ENCODE measurements at regions not wholly inside any gene's neighbourhood (a gene's known extent, or its start where the extent isn't known, plus 50 kb on each side); places are given as distances from the start of the nearest gene placed in this dataset.

GRCh38 chr16:54697677-54698076 lies 233.0 kb upstream of the IRX5 start:
- TF ChIP-seq CTCF (IDR thresholded peaks at IDR 0.05) = no peak
- no peak for TF ChIP-seq ZFX (IDR thresholded peaks at IDR 0.05; ENCODE audit: borderline replicate concordance)
- H3K27ac ChIP-seq = no peak overlapping the region

GRCh38 chr16:54696970-54697369 lies 233.7 kb upstream of the IRX5 start:
- TF ChIP-seq CTCF (IDR thresholded peaks at IDR 0.05) (no peak), ZFX (IDR thresholded peaks at IDR 0.05; ENCODE audit: borderline replicate concordance) (no peak)
- H3K27ac ChIP-seq = no peak overlapping the region

- TF ChIP-seq ZFX (IDR thresholded peaks at IDR 0.05; ENCODE audit: borderline replicate concordance) = no peak
- no peak for TF ChIP-seq CTCF (IDR thresholded peaks at IDR 0.05)
- no peak overlapping the region for H3K27ac ChIP-seq
Observed at GRCh38 chr16:54696522-54696921, 234.1 kb upstream of the IRX5 start.

- no peak overlapping the region for H3K27ac ChIP-seq
- TF ChIP-seq CTCF (IDR thresholded peaks at IDR 0.05) (no peak), ZFX (IDR thresholded peaks at IDR 0.05; ENCODE audit: borderline replicate concordance) (no peak)
Observed at GRCh38 chr16:54694651-54695050, 236.0 kb upstream of the IRX5 start.

GRCh38 chr16:54693864-54694263 lies 236.8 kb upstream of the IRX5 start:
- H3K27ac ChIP-seq = no peak overlapping the region
- TF ChIP-seq ZFX (IDR thresholded peaks at IDR 0.05; ENCODE audit: borderline replicate concordance) (no peak), CTCF (IDR thresholded peaks at IDR 0.05) (no peak)

GRCh38 chr16:54690710-54691109 lies 240.0 kb upstream of the IRX5 start:
- H3K27ac ChIP-seq = no peak overlapping the region
- TF ChIP-seq ZFX (IDR thresholded peaks at IDR 0.05; ENCODE audit: borderline replicate concordance) (no peak), CTCF (IDR thresholded peaks at IDR 0.05) (no peak)

- no peak overlapping the region for H3K27ac ChIP-seq
- TF ChIP-seq CTCF (IDR thresholded peaks at IDR 0.05) (no peak), ZFX (IDR thresholded peaks at IDR 0.05; ENCODE audit: borderline replicate concordance) (no peak)
Observed at GRCh38 chr16:54690306-54690705, 240.4 kb upstream of the IRX5 start.
